GM23248 (cell line): ENCODE measurements at regions not wholly inside any gene's neighbourhood (a gene's known extent, or its start where the extent isn't known, plus 50 kb on each side); places are given as distances from the start of the nearest gene placed in this dataset.

Experiments
- DNase-seq: peaks from one replicate; pipeline ENCODE4 v3.0.0-alpha.2; 2015
- H2AFZ ChIP-seq: fragments of 200-600 bp; sonication (generic); 2 replicates; pipeline ENCODE4 v1.6.1; 2016; ENCODE audit warnings: antibody characterized with exemption
- H3F3A ChIP-seq: fragments of 200-600 bp; sonication (generic); 2 replicates; pipeline ENCODE4 v1.6.1; 2016; ENCODE audit warnings: mild to moderate bottlenecking, antibody characterized with exemption, mixed run types; ENCODE audit not compliant: insufficient read depth
- H3K27ac ChIP-seq: fragments of 200-600 bp; sonication (generic); 2 replicates; pipeline ENCODE4 v1.5.1; 2016; ENCODE audit warnings: mild to moderate bottlenecking
- H3K27me3 ChIP-seq: fragments of 200-600 bp; sonication (generic); replicated peaks from 2 replicates; pipeline ENCODE4 v1.6.1; 2016; ENCODE audit warnings: mild to moderate bottlenecking; ENCODE audit not compliant: insufficient read depth
- H3K36me3 ChIP-seq: fragments of 200-600 bp; sonication (generic); 2 replicates; pipeline ENCODE4 v1.6.1; 2016; ENCODE audit warnings: low read depth, mild to moderate bottlenecking
- H3K4me1 ChIP-seq: fragments of 200-600 bp; sonication (generic); 2 replicates; pipeline ENCODE4 v1.6.1; 2016; ENCODE audit warnings: mild to moderate bottlenecking; ENCODE audit not compliant: insufficient read depth
- H3K4me2 ChIP-seq: fragments of 200-600 bp; sonication (generic); one replicate; pipeline ENCODE4 v1.6.1; 2016; ENCODE audit warnings: mild to moderate bottlenecking; ENCODE audit not compliant: unreplicated experiment
- H3K4me3 ChIP-seq: fragments of 200-600 bp; sonication (generic); 2 replicates; pipeline ENCODE4 v1.5.1; 2016; ENCODE audit warnings: mild to moderate bottlenecking
- H3K79me2 ChIP-seq: fragments of 200-600 bp; sonication (generic); 2 replicates; pipeline ENCODE4 v1.6.1; 2016; ENCODE audit warnings: mild to moderate bottlenecking; ENCODE audit not compliant: insufficient read depth
- H3K9ac ChIP-seq: fragments of 200-600 bp; sonication (generic); 2 replicates; pipeline ENCODE4 v1.6.1; 2016; ENCODE audit warnings: mild to moderate bottlenecking
- H3K9me2 ChIP-seq: fragments of 200-600 bp; sonication (generic); 2 replicates; pipeline ENCODE4 v1.6.1; 2016; ENCODE audit warnings: mixed run types, mild to moderate bottlenecking, moderate library complexity; ENCODE audit not compliant: insufficient read depth
- H3K9me3 ChIP-seq: fragments of 200-600 bp; sonication (generic); one replicate; pipeline ENCODE4 v1.6.1; 2017; ENCODE audit warnings: low read depth
- H4K20me1 ChIP-seq: fragments of 200-600 bp; sonication (generic); 2 replicates; pipeline ENCODE4 v1.6.0; 2016; ENCODE audit not compliant: insufficient read depth
- EZH2 ChIP-seq: fragments of 200-600 bp; sonication (generic); IDR thresholded peaks from 2 replicates; pipeline ENCODE4 v1.6.1; 2018; ENCODE audit warnings: antibody characterized with exemption, mild to moderate bottlenecking; ENCODE audit not compliant: insufficient read depth, poor library complexity, severe bottlenecking
- EZH2phosphoT487 ChIP-seq: fragments of 200-600 bp; sonication (generic); IDR thresholded peaks from 2 replicates; pipeline ENCODE4 v1.6.1; 2018; ENCODE audit warnings: antibody characterized with exemption, moderate library complexity, mild to moderate bottlenecking, low read depth; ENCODE audit not compliant: insufficient read depth
- WGBS, 2 experiments: methylation state at CpG; one replicate each; pipeline ENCODE4 v1.1.6; 2015 to 2017; ENCODE audit warnings: low lambda C conversion rate in 2 of 2, low coverage in 1 of 2; ENCODE audit errors: missing lambda C conversion rate in 2 of 2; 5-methylcytosine and 5-hydroxymethylcytosine counted together
- in situ Hi-C: fragments of 300-500 bp; cut with MboI; formaldehyde crosslinking; loops from 2 replicates; pipeline ENCODE4 v1.15.0; 2020

DNA sequence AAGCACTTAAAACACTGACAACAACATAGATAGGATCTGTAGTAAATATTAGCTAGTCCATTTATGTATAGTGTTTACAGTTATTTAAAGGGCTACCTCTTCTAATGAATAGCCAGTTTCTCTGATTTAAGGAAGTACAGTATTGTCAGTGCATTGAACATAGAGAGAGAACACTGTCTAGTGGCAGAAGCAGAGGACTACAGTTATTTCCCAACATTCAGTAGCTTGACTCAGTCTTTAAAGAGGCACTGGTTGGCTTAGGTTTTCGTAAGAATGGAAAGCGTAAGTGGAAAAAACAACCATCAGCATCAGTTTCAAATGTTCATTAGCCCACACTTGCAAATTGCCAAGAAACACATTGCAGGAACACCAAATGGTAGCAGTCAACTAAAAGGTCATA, 125.0 kb upstream of the HMGA2 start:
- 0 out of 2 replicates have a peak overlapping the region, but pooled peaks have one; percentile 7 for H2AFZ ChIP-seq
- peak; percentile 84 for DNase-seq
- H3K9me2 ChIP-seq: no peaks in the 10 kb centered on the region
- no peak overlapping the region for H3K27ac ChIP-seq
- H3K4me2 ChIP-seq: peak overlapping the region; percentile 11
- H3K27me3 ChIP-seq: no peaks in the 10 kb centered on the region
- no peaks in the 10 kb centered on the region for H4K20me1 ChIP-seq
- in situ Hi-C loops: loop anchor here (25.0 kb wide), 1 partner anchor 387 kb away; no protein-coding TSS in a partner anchor
- WGBS, 2 experiments: 19 to 23% methylated on average over 2 of the region's 2 CpGs
- TF ChIP-seq EZH2 (no peak), EZH2phosphoT487 (no peak)
- H3K4me3 ChIP-seq: peak overlapping the region; percentile 28
- H3K79me2 ChIP-seq: no peaks in the 10 kb centered on the region
- H3K36me3 ChIP-seq: no peaks in the 10 kb centered on the region
- H3K9me3 ChIP-seq: peaks cover under 1% of the 10 kb centered on the region
- peaks cover 34% of the 10 kb centered on the region for H3F3A ChIP-seq
- H3K4me1 ChIP-seq: peaks cover 35% of the 10 kb centered on the region
- no peak overlapping the region for H3K9ac ChIP-seq

DNA sequence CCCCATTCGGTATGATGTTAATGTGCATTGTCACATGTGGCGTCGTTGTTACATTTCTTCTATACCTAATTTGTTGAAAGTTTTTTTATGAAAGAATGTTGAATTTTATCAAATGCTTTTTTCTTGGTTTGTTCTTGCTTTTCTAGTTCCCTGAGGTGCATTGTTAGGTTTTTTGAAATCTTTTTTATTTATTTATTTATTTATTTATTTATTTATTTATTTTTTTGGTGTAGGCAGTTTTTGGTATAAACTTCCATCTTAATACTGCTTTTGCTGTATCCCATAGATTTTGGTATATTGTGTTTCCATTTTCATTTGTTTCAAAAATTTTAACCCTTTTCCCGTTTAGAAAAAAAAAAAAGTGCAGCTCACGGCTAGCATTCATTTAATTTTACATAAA, 121.1 kb upstream of the HMGA2 start:
- in situ Hi-C loops: no loop called here
- no peak overlapping the region for H2AFZ ChIP-seq
- peaks cover 9% of the 10 kb centered on the region; the same call in 1 of the 2 replicates for H3F3A ChIP-seq
- H3K4me2 ChIP-seq: no peak overlapping the region
- H3K27me3 ChIP-seq: no peaks in the 10 kb centered on the region
- H3K27ac ChIP-seq: no peak overlapping the region
- H3K79me2 ChIP-seq: no peaks in the 10 kb centered on the region
- H3K4me3 ChIP-seq: no peak overlapping the region
- no peaks in the 10 kb centered on the region for H4K20me1 ChIP-seq
- no peak overlapping the region for H3K9ac ChIP-seq
- TF ChIP-seq EZH2 (no peak), EZH2phosphoT487 (no peak)
- H3K36me3 ChIP-seq: no peaks in the 10 kb centered on the region
- 97 to 99% methylated on average over 5 of the region's 5 CpGs for WGBS, 2 experiments
- H3K9me2 ChIP-seq: no peaks in the 10 kb centered on the region
- peaks cover 9% of the 10 kb centered on the region for H3K4me1 ChIP-seq
- peaks cover 7% of the 10 kb centered on the region for H3K9me3 ChIP-seq
- no peak for DNase-seq

DNA sequence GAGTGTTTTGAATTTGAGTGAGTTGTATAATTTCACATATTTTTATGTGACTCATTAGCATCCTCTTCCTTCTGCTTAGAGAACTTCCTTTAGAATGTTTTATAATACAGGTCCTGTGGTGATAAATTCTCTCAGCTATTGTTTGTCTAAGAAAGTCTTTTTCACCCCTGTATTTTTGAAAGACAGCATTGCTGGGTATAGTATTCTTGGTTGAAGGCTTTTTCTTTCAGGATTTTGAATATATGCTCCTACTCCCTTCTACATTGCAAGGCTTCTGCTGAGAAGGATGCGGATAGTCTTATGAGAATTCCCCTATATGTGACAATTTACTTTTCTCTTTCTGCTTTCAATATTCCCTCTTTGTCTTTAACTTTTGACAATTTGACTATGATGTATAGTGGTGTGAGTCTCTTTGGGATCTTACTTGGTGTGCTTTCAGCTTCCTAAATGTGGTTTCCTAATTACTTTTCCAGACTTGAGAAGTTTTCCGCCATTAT, 118.9 kb upstream of the HMGA2 start:
- H3K4me2 ChIP-seq: no peak overlapping the region
- no peak overlapping the region for H3K4me3 ChIP-seq
- no peaks in the 10 kb centered on the region for H3K79me2 ChIP-seq
- no peak overlapping the region for H3K9ac ChIP-seq
- in situ Hi-C loops: no loop called here
- TF ChIP-seq EZH2 (no peak), EZH2phosphoT487 (no peak)
- H3K9me2 ChIP-seq: no peaks in the 10 kb centered on the region
- no peaks in the 10 kb centered on the region for H3K27me3 ChIP-seq
- H2AFZ ChIP-seq: no peak overlapping the region
- peaks cover 7% of the 10 kb centered on the region for H3K9me3 ChIP-seq
- no peaks in the 10 kb centered on the region for H3K4me1 ChIP-seq
- no peak for DNase-seq
- no peaks in the 10 kb centered on the region for H3F3A ChIP-seq
- H4K20me1 ChIP-seq: no peaks in the 10 kb centered on the region
- WGBS, 2 experiments: 86 to 88% methylated on average over 2 of the region's 2 CpGs
- no peak overlapping the region for H3K27ac ChIP-seq
- H3K36me3 ChIP-seq: no peaks in the 10 kb centered on the region

DNA sequence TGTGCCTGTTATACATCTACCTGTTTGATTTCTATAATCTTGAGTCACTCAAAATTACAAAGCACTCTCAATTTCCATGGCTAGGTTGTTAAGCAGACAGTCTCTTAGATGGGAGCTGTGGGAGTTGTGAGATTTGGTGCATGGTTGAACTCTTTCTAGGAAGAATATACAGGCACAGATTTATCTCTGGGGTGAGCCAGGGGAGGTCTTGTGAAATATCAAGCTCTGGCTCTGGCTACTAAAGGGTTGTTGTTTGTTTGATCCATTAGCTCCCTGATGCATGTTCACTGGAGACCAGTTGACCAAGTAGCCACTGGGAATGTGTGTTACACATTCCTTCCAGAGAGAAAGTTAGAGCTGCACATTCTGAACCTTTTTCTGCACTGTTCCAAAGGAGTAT, 117.2 kb upstream of the HMGA2 start:
- Histone ChIP-seq H3F3A (no peaks in the 10 kb centered on the region), H4K20me1 (no peaks in the 10 kb centered on the region), H3K36me3 (no peaks in the 10 kb centered on the region), H3K9ac (no peak overlapping the region), H3K27me3 (no peaks in the 10 kb centered on the region), H3K4me1 (no peaks in the 10 kb centered on the region), H3K9me3 (peaks cover 7% of the 10 kb centered on the region), H3K4me3 (no peak overlapping the region), H3K9me2 (no peaks in the 10 kb centered on the region), H3K79me2 (no peaks in the 10 kb centered on the region), H2AFZ (no peak overlapping the region), H3K27ac (no peak overlapping the region), H3K4me2 (no peak overlapping the region)
- DNase-seq: no peak
- TF ChIP-seq EZH2 (no peak), EZH2phosphoT487 (no peak)
- in situ Hi-C loops: no loop called here
